ENCODE measurements at regions not wholly inside any gene's neighbourhood (a gene's known extent, or its start where the extent isn't known, plus 50 kb on each side); places are given as distances from the start of the nearest gene placed in this dataset.

DNA sequence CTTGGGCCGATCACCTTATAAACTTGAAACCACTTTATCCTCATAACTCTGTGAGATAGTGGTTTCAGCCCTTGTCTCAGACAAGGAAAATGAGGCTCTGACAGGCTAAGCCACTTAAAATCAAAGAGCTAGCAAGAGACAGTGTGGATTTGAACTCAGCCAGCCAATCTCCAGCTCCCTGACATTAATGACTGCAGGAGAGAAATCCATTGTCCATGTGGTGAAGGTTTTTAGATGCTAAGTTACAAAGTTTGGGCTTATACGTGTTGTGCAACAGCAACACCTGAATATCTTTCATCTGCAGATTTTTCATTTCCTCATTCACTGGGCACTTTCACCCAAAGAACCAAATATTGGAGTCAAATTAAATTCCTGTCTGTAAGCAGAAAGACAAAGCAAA, 501.3 kb downstream of the GRIN2A start:
- no peak for TF ChIP-seq GATA2 (IDR thresholded peaks at IDR 0.05; ENCODE audit: low read depth, low read length)
- TF ChIP-seq GATA3 (IDR thresholded peaks at IDR 0.05; ENCODE audit: low read depth, low read length): no peak

Data from SH-SY5Y (cell line).